Neuronal stem cell (in vitro differentiated cells): ENCODE measurements at regions not wholly inside any gene's neighbourhood (a gene's known extent, or its start where the extent isn't known, plus 50 kb on each side); places are given as distances from the start of the nearest gene placed in this dataset.

ENCODE experiments used
- DNase-seq: peaks from one replicate; pipeline ENCODE4 v3.0.0-alpha.2; 2013; ENCODE audit warnings: low spot score
- H2AFZ ChIP-seq: one replicate; pipeline ENCODE4 v1.6.1; 2013; ENCODE audit warnings: mild to moderate bottlenecking, low read length, inconsistent platforms
- H2AK5ac ChIP-seq: 2 replicates; pipeline ENCODE4 v1.6.1; 2013; ENCODE audit warnings: low read depth, mild to moderate bottlenecking, inconsistent platforms, low read length, moderate library complexity, mixed read lengths
- H2BK120ac ChIP-seq: 2 replicates; pipeline ENCODE4 v1.6.1; 2013; ENCODE audit warnings: low read depth, mild to moderate bottlenecking, inconsistent platforms, low read length, moderate library complexity, mixed read lengths
- H2BK12ac ChIP-seq: one replicate; pipeline ENCODE4 v1.6.1; 2013; ENCODE audit warnings: low read length, inconsistent platforms
- H2BK15ac ChIP-seq: 2 replicates; pipeline ENCODE4 v1.6.1; 2013; ENCODE audit warnings: mild to moderate bottlenecking, low read length, inconsistent platforms, mixed read lengths
- H2BK5ac ChIP-seq: one replicate; pipeline ENCODE4 v1.6.1; 2013; ENCODE audit warnings: inconsistent platforms, mild to moderate bottlenecking, low read length, moderate library complexity
- H3K14ac ChIP-seq: one replicate; pipeline ENCODE4 v1.6.1; 2013; ENCODE audit warnings: low read length, inconsistent platforms
- H3K18ac ChIP-seq: 2 replicates; pipeline ENCODE4 v1.6.1; 2013; ENCODE audit warnings: low read length, inconsistent platforms
- H3K23ac ChIP-seq: 2 replicates; pipeline ENCODE4 v1.6.1; 2013; ENCODE audit warnings: low read depth, mild to moderate bottlenecking, mixed read lengths, low read length, inconsistent platforms; ENCODE audit not compliant: poor library complexity
- H3K27ac ChIP-seq: replicated peaks from 3 replicates; pipeline ENCODE4 v1.5.1; 2013; ENCODE audit warnings: low read length, inconsistent platforms
- H3K27me3 ChIP-seq, 3 experiments: 2 replicates each; pipeline ENCODE4 v1.6.1; 2013; ENCODE audit warnings: low read length in 3 of 3, mild to moderate bottlenecking in 2 of 3, inconsistent platforms in 1 of 3, low read depth in 1 of 3, mixed read lengths in 1 of 3, moderate library complexity in 1 of 3; ENCODE audit not compliant: control insufficient read depth in 3 of 3, insufficient read depth in 3 of 3
- H3K36me3 ChIP-seq, 2 donors: replicated peaks in 1 of 2; 2 replicates each; pipeline ENCODE4 v1.6.1; 2013; ENCODE audit warnings: low read length in 2 of 2; ENCODE audit not compliant: control insufficient read depth in 2 of 2, insufficient read depth in 2 of 2
- H3K4ac ChIP-seq: 2 replicates; pipeline ENCODE4 v1.6.1; 2013; ENCODE audit warnings: inconsistent platforms, mild to moderate bottlenecking, low read length, moderate library complexity
- H3K4me1 ChIP-seq, 2 donors: 1 replicate in 1 of 2; 2 replicates in 1 of 2; pipeline ENCODE4 v1.6.1; 2013; ENCODE audit warnings: low read length in 2 of 2, low read depth in 1 of 2; ENCODE audit not compliant: control insufficient read depth in 2 of 2, insufficient read depth in 1 of 2
- H3K4me2 ChIP-seq: one replicate; pipeline ENCODE4 v1.6.1; 2013; ENCODE audit warnings: mild to moderate bottlenecking, low read length, inconsistent platforms; ENCODE audit not compliant: insufficient read depth, poor library complexity, severe bottlenecking
- H3K4me3 ChIP-seq, 2 donors: 2 replicates each; pipeline ENCODE4 v1.5.1; 2013; ENCODE audit warnings: low read length in 2 of 2, mild to moderate bottlenecking in 2 of 2, inconsistent platforms in 1 of 2, moderate library complexity in 1 of 2
- H3K79me1 ChIP-seq: one replicate; pipeline ENCODE4 v1.6.1; 2013; ENCODE audit warnings: low read depth, mild to moderate bottlenecking, inconsistent platforms, low read length, moderate library complexity
- H3K9ac ChIP-seq: one replicate; pipeline ENCODE4 v1.6.1; 2013; ENCODE audit warnings: mild to moderate bottlenecking, low read depth, low read length, inconsistent platforms; ENCODE audit not compliant: poor library complexity
- H3K9me3 ChIP-seq, 2 donors: replicated peaks in 1 of 2; 2 replicates each; pipeline versions ENCODE3 to v1.6.1; 2013; ENCODE audit warnings: low read length in 2 of 2, mild to moderate bottlenecking in 2 of 2, inconsistent platforms in 1 of 2, low read depth in 1 of 2, mixed read lengths in 1 of 2, moderate library complexity in 1 of 2; ENCODE audit not compliant: control insufficient read depth in 2 of 2, insufficient read depth in 1 of 2
- H4K8ac ChIP-seq: one replicate; pipeline ENCODE4 v1.6.1; 2013; ENCODE audit warnings: low read depth, mild to moderate bottlenecking, inconsistent platforms, low read length, moderate library complexity
- H4K91ac ChIP-seq: one replicate; pipeline ENCODE4 v1.6.1; 2013; ENCODE audit warnings: low read length, low read depth, mild to moderate bottlenecking, inconsistent platforms; ENCODE audit not compliant: poor library complexity
- WGBS, 2 donors: extraction: QIAGEN DNeasy Blood & Tissue Kit; methylation state at CpG; one replicate each; pipeline ENCODE4 v1.1.7; 2013; ENCODE audit warnings: missing lambda C conversion rate in 2 of 2, mixed read lengths in 1 of 2; ENCODE audit not compliant: insufficient read length in 2 of 2, insufficient replicate concordance in 1 of 2; ENCODE audit errors: extremely low coverage in 2 of 2; 5-methylcytosine and 5-hydroxymethylcytosine counted together

GRCh38 chr12:97936165-97936564, 473.6 kb downstream of the RMST start:
- Histone ChIP-seq H3K4ac (no peak overlapping the region), H4K91ac (no peak overlapping the region), H3K4me3 (no peak overlapping the region), H3K14ac (no peak overlapping the region), H3K27me3 (no peaks in the 10 kb centered on the region), H2BK12ac (no peak overlapping the region), H3K9ac (no peak overlapping the region), H3K36me3 (no peaks in the 10 kb centered on the region), H4K8ac (no peak overlapping the region), H3K79me1 (no peaks in the 10 kb centered on the region), H3K4me2 (no peak overlapping the region), H2BK15ac (no peak overlapping the region), H2BK5ac (no peak overlapping the region), H2AFZ (no peak overlapping the region), H3K9me3 (peaks cover 0 to 2% of the 10 kb centered on the region in 2 donors), H3K27ac (no peak overlapping the region), H3K4me1 (peaks cover 0 to 1% of the 10 kb centered on the region in 2 donors), H3K23ac (no peak overlapping the region), H2AK5ac (no peak overlapping the region), H2BK120ac (no peak overlapping the region), H3K18ac (no peak overlapping the region)
- DNase-seq: no peak
- WGBS, 2 donors: no CpG with 5 or more reads among the region's 5 CpGs

- no peak overlapping the region for H2AFZ ChIP-seq
- no peak overlapping the region for H3K27ac ChIP-seq
- no peak overlapping the region for H2BK5ac ChIP-seq
- H2BK15ac ChIP-seq: no peak overlapping the region
- no peak overlapping the region for H3K4me2 ChIP-seq
- no peak overlapping the region for H3K4ac ChIP-seq
- H3K4me3 ChIP-seq: no peak overlapping the region
- no peak overlapping the region for H3K9ac ChIP-seq
- peaks cover 0 to 2% of the 10 kb centered on the region in 2 donors for H3K9me3 ChIP-seq
- H3K23ac ChIP-seq: no peak overlapping the region
- no peak overlapping the region for H3K14ac ChIP-seq
- H3K27me3 ChIP-seq: no peaks in the 10 kb centered on the region
- H4K8ac ChIP-seq: no peak overlapping the region
- H3K79me1 ChIP-seq: no peaks in the 10 kb centered on the region
- H3K4me1 ChIP-seq: peaks cover 0 to 5% of the 10 kb centered on the region in 2 donors
- no peaks in the 10 kb centered on the region for H3K36me3 ChIP-seq
- no peak overlapping the region for H3K18ac ChIP-seq
- H2AK5ac ChIP-seq: no peak overlapping the region
- H2BK12ac ChIP-seq: no peak overlapping the region
- DNase-seq: no peak
- H4K91ac ChIP-seq: no peak overlapping the region
- H2BK120ac ChIP-seq: no peak overlapping the region
These were observed 475.4 kb downstream of the RMST start for GRCh38 chr12:97938031-97938430.

GRCh38 chr12:97939156-97939555, 476.6 kb downstream of the RMST start:
- no peak overlapping the region for H3K18ac ChIP-seq
- H3K27ac ChIP-seq: no peak overlapping the region
- no peak overlapping the region for H2AFZ ChIP-seq
- H3K9ac ChIP-seq: no peak overlapping the region
- H2BK5ac ChIP-seq: no peak overlapping the region
- H3K4me3 ChIP-seq: no peak overlapping the region
- H2BK120ac ChIP-seq: no peak overlapping the region
- no peak for DNase-seq
- H2AK5ac ChIP-seq: no peak overlapping the region
- no peak overlapping the region for H2BK15ac ChIP-seq
- H3K4me2 ChIP-seq: no peak overlapping the region
- no peaks in the 10 kb centered on the region for H3K36me3 ChIP-seq
- no peak overlapping the region for H3K23ac ChIP-seq
- H3K4me1 ChIP-seq: peaks cover 0 to 5% of the 10 kb centered on the region in 2 donors
- H2BK12ac ChIP-seq: no peak overlapping the region
- no peaks in the 10 kb centered on the region for H3K27me3 ChIP-seq
- peaks cover 0 to 2% of the 10 kb centered on the region in 2 donors for H3K9me3 ChIP-seq
- no peak overlapping the region for H3K4ac ChIP-seq
- H4K8ac ChIP-seq: no peak overlapping the region
- no CpG with 5 or more reads among the region's 1 CpG for WGBS, 2 donors
- H4K91ac ChIP-seq: no peak overlapping the region
- no peaks in the 10 kb centered on the region for H3K79me1 ChIP-seq
- no peak overlapping the region for H3K14ac ChIP-seq

GRCh38 chr12:97940105-97940504, 477.5 kb downstream of the RMST start:
- H3K14ac ChIP-seq: no peak overlapping the region
- DNase-seq: no peak
- no peak overlapping the region for H2AK5ac ChIP-seq
- no peaks in the 10 kb centered on the region for H3K79me1 ChIP-seq
- no peak overlapping the region for H2AFZ ChIP-seq
- no peak overlapping the region for H3K18ac ChIP-seq
- no peak overlapping the region for H3K9ac ChIP-seq
- H2BK15ac ChIP-seq: no peak overlapping the region
- no peak overlapping the region for H2BK5ac ChIP-seq
- peak overlapping the region; percentile 33 for H3K27ac ChIP-seq
- no peak overlapping the region for H2BK12ac ChIP-seq
- H3K23ac ChIP-seq: no peak overlapping the region
- H3K9me3 ChIP-seq: peaks cover 0 to 2% of the 10 kb centered on the region in 2 donors
- peaks cover 0 to 5% of the 10 kb centered on the region in 2 donors for H3K4me1 ChIP-seq
- H3K4ac ChIP-seq: no peak overlapping the region
- no peak overlapping the region for H3K4me3 ChIP-seq
- H3K4me2 ChIP-seq: no peak overlapping the region
- no peaks in the 10 kb centered on the region for H3K27me3 ChIP-seq
- no CpG with 5 or more reads among the region's 1 CpG for WGBS, 2 donors
- no peak overlapping the region for H4K8ac ChIP-seq
- H4K91ac ChIP-seq: no peak overlapping the region
- no peak overlapping the region for H2BK120ac ChIP-seq
- H3K36me3 ChIP-seq: no peaks in the 10 kb centered on the region
